ENCODE measurements at regions not wholly inside any gene's neighbourhood (a gene's known extent, or its start where the extent isn't known, plus 50 kb on each side); places are given as distances from the start of the nearest gene placed in this dataset.

DNA sequence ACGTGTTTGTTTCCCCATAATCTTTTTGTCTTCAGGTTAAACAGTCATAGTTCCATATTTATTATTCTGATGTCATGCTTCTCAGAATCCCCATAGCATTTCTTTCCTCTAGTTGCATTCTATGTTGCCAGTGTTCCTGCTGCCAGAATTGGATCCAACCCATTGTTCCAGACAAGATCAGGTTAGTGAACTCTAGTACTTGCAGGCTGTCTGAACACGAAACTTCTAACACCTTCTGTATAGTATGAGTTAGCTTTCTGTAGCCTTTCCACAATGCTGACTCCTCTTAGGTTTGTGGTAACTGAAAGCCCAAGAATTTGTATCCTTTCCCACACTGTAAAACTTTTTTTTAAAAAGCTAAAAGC lies 88.0 kb upstream of the ROPN1 start:
- no peak for TF ChIP-seq CTCF (IDR thresholded peaks at IDR 0.05; ENCODE audit: extremely low read depth, missing control alignments)
- DNase-seq (ENCODE audit: low spot score): no peak

GRCh38 chr3:124082343-124082742 lies 90.4 kb upstream of the ROPN1 start:
- no peak for DNase-seq (ENCODE audit: low spot score)
- TF ChIP-seq CTCF (IDR thresholded peaks at IDR 0.05; ENCODE audit: extremely low read depth, missing control alignments): no peak

DNA sequence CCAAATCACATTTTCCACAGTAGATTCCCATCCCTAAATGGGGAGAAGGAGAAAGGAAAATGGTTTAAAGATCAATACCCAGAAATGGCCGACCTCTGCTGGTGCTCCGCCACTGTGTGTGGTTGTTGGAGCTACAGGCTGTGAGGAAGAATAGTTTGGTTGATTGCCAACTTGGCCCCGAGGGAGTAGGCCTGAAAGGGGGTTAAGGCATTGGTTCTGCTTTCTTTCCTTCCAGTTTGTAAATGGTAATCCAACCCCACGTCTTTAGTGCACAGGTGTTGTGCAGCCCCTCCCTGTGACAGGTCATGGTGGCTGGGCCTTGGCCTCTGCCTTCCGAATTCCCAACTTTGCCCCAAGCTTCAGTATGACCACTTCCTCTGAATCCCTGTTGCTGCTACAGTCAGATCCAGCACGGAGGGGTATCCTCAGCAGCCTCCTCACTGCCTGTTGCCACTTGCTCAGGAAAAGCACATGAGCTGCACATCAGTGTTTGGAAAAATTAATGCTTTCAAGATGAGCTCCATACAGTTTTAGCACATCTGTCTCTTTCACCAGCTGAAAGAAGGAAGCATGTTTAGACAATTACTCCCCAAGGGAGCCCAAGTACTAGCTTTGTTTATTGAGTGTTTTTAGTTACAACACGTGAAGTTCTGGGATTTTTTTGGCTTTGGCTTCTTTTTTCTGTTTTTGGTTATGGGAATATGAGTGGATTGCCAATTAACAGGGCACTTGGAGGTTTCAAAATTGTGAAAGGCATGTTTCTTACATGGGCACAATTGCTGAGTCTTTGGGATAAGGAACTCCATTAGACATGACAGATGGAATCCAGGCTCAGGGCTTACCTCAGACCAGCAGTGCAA lies 92.3 kb upstream of the ROPN1 start:
- no peak for DNase-seq (ENCODE audit: low spot score)
- TF ChIP-seq CTCF (IDR thresholded peaks at IDR 0.05; ENCODE audit: extremely low read depth, missing control alignments): no peak

GRCh38 chr3:124088801-124089200 lies 96.9 kb upstream of the ROPN1 start:
- TF ChIP-seq CTCF (IDR thresholded peaks at IDR 0.05; ENCODE audit: extremely low read depth, missing control alignments): no peak
- DNase-seq (ENCODE audit: low spot score): no peak

DNA sequence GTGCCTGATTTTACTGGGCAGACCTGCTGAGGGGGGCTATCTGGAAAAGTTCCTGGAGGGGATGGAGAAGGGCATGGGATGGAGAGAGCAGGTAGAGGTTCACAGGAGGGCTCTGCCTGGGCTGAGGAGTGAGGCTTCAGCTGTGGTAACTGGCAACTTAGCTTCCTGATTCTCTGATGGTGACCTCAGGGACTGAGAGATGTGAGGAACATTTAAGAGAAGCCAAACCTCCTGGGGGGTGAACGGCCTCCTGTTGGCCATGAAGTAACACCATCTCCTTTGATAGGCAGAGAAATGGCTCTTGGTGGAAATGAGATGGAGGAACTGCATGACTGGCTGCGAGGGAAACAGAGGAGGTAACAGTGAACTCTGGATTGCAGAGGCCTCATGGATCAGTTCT lies 97.3 kb upstream of the ROPN1 start:
- TF ChIP-seq CTCF (IDR thresholded peaks at IDR 0.05; ENCODE audit: extremely low read depth, missing control alignments): no peak

GRCh38 chr3:124091716-124092115 lies 99.8 kb upstream of the ROPN1 start:
- TF ChIP-seq CTCF (IDR thresholded peaks at IDR 0.05; ENCODE audit: extremely low read depth, missing control alignments): no peak
- DNase-seq (ENCODE audit: low spot score): no peak

More for the DNA sequence above, 97.3 kb upstream of the ROPN1 start:
- DNase-seq (ENCODE audit: low spot score): no peak

DNA sequence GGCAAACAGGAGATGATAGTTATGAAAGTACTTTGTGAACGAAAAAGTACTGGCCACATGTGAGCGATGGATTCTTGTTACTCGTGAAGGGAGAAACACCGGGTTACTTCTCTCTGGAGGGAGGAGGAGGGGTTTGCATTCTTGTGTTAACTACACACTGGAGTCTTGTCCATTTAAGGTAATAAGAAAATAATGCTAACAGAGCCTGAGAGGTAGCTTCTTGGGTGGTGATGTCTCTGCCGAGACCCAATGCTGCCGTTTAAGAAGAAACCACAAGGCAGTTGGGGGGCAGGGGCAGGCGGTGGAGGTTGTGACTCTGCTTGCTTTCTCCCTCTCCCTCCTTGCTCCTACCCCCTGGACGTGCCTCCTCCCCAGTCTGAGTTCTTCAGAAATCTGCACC lies 100.9 kb upstream of the ROPN1 start:
- no peak for DNase-seq (ENCODE audit: low spot score)
- no peak for TF ChIP-seq CTCF (IDR thresholded peaks at IDR 0.05; ENCODE audit: extremely low read depth, missing control alignments)
